Activated CD8-positive, alpha-beta T cell treated with anti-CD3 and anti-CD28 coated beads, Interleukin-2, amount 10 ng/mL, durations not matched to agents 7 days and 5 days (primary cell): ENCODE measurements at regions not wholly inside any gene's neighbourhood (a gene's known extent, or its start where the extent isn't known, plus 50 kb on each side); places are given as distances from the start of the nearest gene placed in this dataset.

Experiments used
- ATAC-seq: fragments of 150-1000 bp; cut with Tn5 transposase; one replicate; pipeline ENCODE4 v1.10.0; 2021; ENCODE audit warnings: moderate library complexity
- CTCF ChIA-PET: fragments of 350-600 bp; sonication (Branson Sonifier 250); formaldehyde crosslinking; loops from one replicate; lab custom pipeline; 2021; ENCODE audit warnings: antibody characterized with exemption; lab: Charles Lee
- POLR2A ChIA-PET: fragments of 350-600 bp; sonication (Branson Sonifier 250); formaldehyde crosslinking; loops from one replicate; lab custom pipeline; 2021; ENCODE audit warnings: antibody characterized with exemption; lab: Charles Lee
- DNase-seq: peaks from one replicate; pipeline ENCODE4 v3.0.0-alpha.2; 2020
- H3K27ac Mint-ChIP-seq: one replicate; pipeline ENCODE4 v1.8.0; 2021; ENCODE audit warnings: mild to moderate bottlenecking, mixed read lengths
- H3K27me3 Mint-ChIP-seq: one replicate; pipeline ENCODE4 v1.8.0; 2021; ENCODE audit warnings: low read depth, mixed read lengths
- H3K36me3 Mint-ChIP-seq: one replicate; pipeline ENCODE4 v1.8.0; 2021; ENCODE audit warnings: low read depth, mixed read lengths
- H3K4me1 Mint-ChIP-seq: one replicate; pipeline ENCODE4 v1.8.0; 2021; ENCODE audit warnings: low read depth, mixed read lengths
- H3K4me3 Mint-ChIP-seq: one replicate; pipeline ENCODE4 v1.8.0; 2021; ENCODE audit warnings: mild to moderate bottlenecking, mixed read lengths
- H3K9me3 Mint-ChIP-seq: one replicate; pipeline ENCODE4 v1.8.0; 2022; ENCODE audit warnings: mixed read lengths; ENCODE audit not compliant: insufficient read depth

DNA sequence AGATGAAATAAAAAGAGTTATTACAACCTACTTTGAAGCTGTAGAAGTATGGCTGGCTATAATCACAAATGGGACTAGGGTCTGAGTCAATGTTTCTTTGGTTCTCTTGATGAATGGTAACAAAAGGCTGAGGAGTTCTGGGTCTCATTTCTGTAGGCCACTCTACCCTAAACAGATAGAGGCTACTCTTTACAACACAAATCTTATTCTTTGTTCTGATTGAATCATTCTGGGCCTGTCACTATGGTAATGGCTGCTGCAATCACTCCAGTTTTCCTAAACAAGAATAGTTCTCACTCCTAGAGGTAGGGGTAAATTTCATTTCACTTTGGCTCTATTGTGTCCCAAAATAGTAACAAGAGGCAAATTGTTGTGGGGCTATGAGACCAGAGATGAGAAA lies 1714.3 kb upstream of the PCDH20 start:
- POLR2A ChIA-PET: no interaction called here
- H3K4me1 Mint-ChIP-seq: no peaks in the 10 kb centered on the region

GRCh38 chr13:63128716-63129115 lies 1713.1 kb upstream of the PCDH20 start:
- ATAC-seq (no peak), DNase-seq (no peak)
- H3K4me1 Mint-ChIP-seq: no peaks in the 10 kb centered on the region
- H3K36me3 Mint-ChIP-seq: no peaks in the 10 kb centered on the region
- peaks cover 6% of the 10 kb centered on the region for H3K9me3 Mint-ChIP-seq
- H3K27ac Mint-ChIP-seq: no peak overlapping the region
- ChIA-PET POLR2A (no interaction called here), CTCF (no interaction called here)
- no peaks in the 10 kb centered on the region for H3K27me3 Mint-ChIP-seq
- H3K4me3 Mint-ChIP-seq: no peak overlapping the region

More for the DNA sequence above, 1714.3 kb upstream of the PCDH20 start:
- Mint-ChIP-seq H3K27ac (no peak overlapping the region), H3K36me3 (no peaks in the 10 kb centered on the region), H3K4me3 (no peak overlapping the region), H3K9me3 (peaks cover 6% of the 10 kb centered on the region), H3K27me3 (no peaks in the 10 kb centered on the region)
- no peak for ATAC-seq
- no peak for DNase-seq
- CTCF ChIA-PET: no interaction called here

GRCh38 chr13:63124863-63125262 lies 1709.2 kb upstream of the PCDH20 start:
- H3K36me3 Mint-ChIP-seq: no peaks in the 10 kb centered on the region
- no peaks in the 10 kb centered on the region for H3K27me3 Mint-ChIP-seq

GRCh38 chr13:63120883-63121282 lies 1705.2 kb upstream of the PCDH20 start:
- CTCF ChIA-PET: no interaction called here
- ATAC-seq: no peak
- Mint-ChIP-seq H3K27me3 (no peaks in the 10 kb centered on the region), H3K4me1 (no peaks in the 10 kb centered on the region), H3K4me3 (no peak overlapping the region), H3K9me3 (peaks cover 6% of the 10 kb centered on the region), H3K27ac (no peak overlapping the region), H3K36me3 (no peaks in the 10 kb centered on the region)
- DNase-seq: no peak
- POLR2A ChIA-PET: no interaction called here

More at GRCh38 chr13:63124863-63125262, 1709.2 kb upstream of the PCDH20 start:
- H3K4me3 Mint-ChIP-seq: no peak overlapping the region
- no peak overlapping the region for H3K27ac Mint-ChIP-seq
- no peak for DNase-seq
- ATAC-seq: no peak
- ChIA-PET CTCF (no interaction called here), POLR2A (no interaction called here)
- H3K4me1 Mint-ChIP-seq: no peaks in the 10 kb centered on the region
- peaks cover 6% of the 10 kb centered on the region for H3K9me3 Mint-ChIP-seq

- H3K4me1 Mint-ChIP-seq: no peaks in the 10 kb centered on the region
- H3K9me3 Mint-ChIP-seq: peaks cover 6% of the 10 kb centered on the region
- DNase-seq: no peak
- H3K27me3 Mint-ChIP-seq: no peaks in the 10 kb centered on the region
- POLR2A ChIA-PET: no interaction called here
- H3K4me3 Mint-ChIP-seq: no peak overlapping the region
- H3K36me3 Mint-ChIP-seq: no peaks in the 10 kb centered on the region
- no peak for ATAC-seq
- CTCF ChIA-PET: no interaction called here
- no peak overlapping the region for H3K27ac Mint-ChIP-seq
These were observed 1702.1 kb upstream of the PCDH20 start for GRCh38 chr13:63117710-63118109.

- no peaks in the 10 kb centered on the region for H3K36me3 Mint-ChIP-seq
- no peak overlapping the region for H3K4me3 Mint-ChIP-seq
- H3K9me3 Mint-ChIP-seq: peaks cover 6% of the 10 kb centered on the region
- no peaks in the 10 kb centered on the region for H3K4me1 Mint-ChIP-seq
- ATAC-seq (no peak), DNase-seq (no peak)
- no peak overlapping the region for H3K27ac Mint-ChIP-seq
- ChIA-PET POLR2A (no interaction called here), CTCF (no interaction called here)
- no peaks in the 10 kb centered on the region for H3K27me3 Mint-ChIP-seq
These were observed 1697.2 kb upstream of the PCDH20 start for GRCh38 chr13:63112799-63113395.

- H3K4me1 Mint-ChIP-seq: no peaks in the 10 kb centered on the region
- POLR2A ChIA-PET: no interaction called here
- H3K9me3 Mint-ChIP-seq: no peaks in the 10 kb centered on the region
- no peak overlapping the region for H3K27ac Mint-ChIP-seq
- no peak for DNase-seq
- H3K27me3 Mint-ChIP-seq: no peaks in the 10 kb centered on the region
- CTCF ChIA-PET: no interaction called here
- H3K4me3 Mint-ChIP-seq: no peak overlapping the region
- no peak for ATAC-seq
- H3K36me3 Mint-ChIP-seq: no peaks in the 10 kb centered on the region
These were observed 1694.8 kb upstream of the PCDH20 start for GRCh38 chr13:63110466-63110865.

GRCh38 chr13:63107179-63107943 lies 1691.7 kb upstream of the PCDH20 start:
- ATAC-seq (no peak), DNase-seq (no peak)
- no peaks in the 10 kb centered on the region for H3K4me1 Mint-ChIP-seq
- H3K4me3 Mint-ChIP-seq: no peak overlapping the region
- no peak overlapping the region for H3K27ac Mint-ChIP-seq
- ChIA-PET POLR2A (no interaction called here), CTCF (no interaction called here)
- no peaks in the 10 kb centered on the region for H3K27me3 Mint-ChIP-seq
- H3K9me3 Mint-ChIP-seq: no peaks in the 10 kb centered on the region
- no peaks in the 10 kb centered on the region for H3K36me3 Mint-ChIP-seq

DNA sequence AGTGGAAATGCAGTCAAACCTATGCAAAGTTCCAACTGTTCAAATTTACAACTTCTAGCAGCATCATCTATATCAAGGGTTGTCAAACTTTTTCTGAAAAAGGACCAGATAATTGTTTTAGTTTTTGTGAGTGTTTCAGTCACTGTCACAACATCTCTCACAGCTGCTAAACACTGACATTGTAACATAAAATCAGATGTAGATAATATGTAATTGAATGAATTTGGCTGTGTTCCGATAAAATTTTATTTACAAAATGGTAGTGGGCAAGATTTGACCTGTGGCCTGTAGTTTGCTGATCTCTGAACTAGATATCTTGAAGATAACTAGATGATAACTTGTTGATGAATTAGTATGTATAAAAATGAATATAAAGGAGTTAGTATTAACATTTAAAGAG lies 1679.1 kb upstream of the PCDH20 start:
- CTCF ChIA-PET: no interaction called here
- Mint-ChIP-seq H3K4me3 (no peak overlapping the region), H3K4me1 (no peaks in the 10 kb centered on the region), H3K9me3 (peaks cover 9% of the 10 kb centered on the region), H3K27ac (no peak overlapping the region), H3K27me3 (no peaks in the 10 kb centered on the region), H3K36me3 (no peaks in the 10 kb centered on the region)
- ATAC-seq (no peak), DNase-seq (no peak)
- POLR2A ChIA-PET: no interaction called here

DNA sequence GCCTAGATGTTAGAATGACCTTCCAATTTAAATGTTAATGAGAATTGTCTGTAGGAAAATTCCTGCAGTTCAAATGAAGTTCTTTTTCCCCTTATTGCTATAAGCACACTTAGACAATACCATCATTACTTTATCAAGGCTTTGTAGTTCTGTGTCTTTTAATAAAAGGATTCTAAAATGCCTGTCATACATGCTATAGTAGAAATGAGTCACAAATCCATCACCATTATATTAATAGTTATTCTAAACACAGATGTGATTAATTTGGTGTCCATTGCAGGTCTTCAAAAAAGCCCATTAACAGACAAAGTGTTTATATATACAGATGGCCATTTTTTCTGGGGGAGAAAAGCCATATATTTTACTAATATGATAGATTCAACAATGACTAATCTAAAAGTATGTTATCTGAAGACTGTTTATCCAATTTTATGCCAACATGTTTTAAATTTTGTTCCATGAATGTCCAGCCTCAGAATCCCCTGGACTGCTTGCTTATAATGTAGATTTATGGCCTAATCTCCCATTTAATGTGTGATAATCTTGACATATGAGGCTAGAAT lies 1678.3 kb upstream of the PCDH20 start:
- ATAC-seq (no peak), DNase-seq (no peak)
- Mint-ChIP-seq H3K27ac (no peak overlapping the region), H3K27me3 (no peaks in the 10 kb centered on the region), H3K4me1 (no peaks in the 10 kb centered on the region), H3K4me3 (no peak overlapping the region), H3K36me3 (no peaks in the 10 kb centered on the region), H3K9me3 (peaks cover 9% of the 10 kb centered on the region)
- ChIA-PET POLR2A (no interaction called here), CTCF (no interaction called here)

- no peak for DNase-seq
- Mint-ChIP-seq H3K27ac (no peak overlapping the region), H3K9me3 (peaks cover 5% of the 10 kb centered on the region), H3K27me3 (no peaks in the 10 kb centered on the region), H3K4me3 (no peak overlapping the region), H3K36me3 (no peaks in the 10 kb centered on the region), H3K4me1 (no peaks in the 10 kb centered on the region)
- CTCF ChIA-PET: no interaction called here
- POLR2A ChIA-PET: no interaction called here
- ATAC-seq: no peak
These were observed 1676.8 kb upstream of the PCDH20 start for GRCh38 chr13:63092456-63092855.

DNA sequence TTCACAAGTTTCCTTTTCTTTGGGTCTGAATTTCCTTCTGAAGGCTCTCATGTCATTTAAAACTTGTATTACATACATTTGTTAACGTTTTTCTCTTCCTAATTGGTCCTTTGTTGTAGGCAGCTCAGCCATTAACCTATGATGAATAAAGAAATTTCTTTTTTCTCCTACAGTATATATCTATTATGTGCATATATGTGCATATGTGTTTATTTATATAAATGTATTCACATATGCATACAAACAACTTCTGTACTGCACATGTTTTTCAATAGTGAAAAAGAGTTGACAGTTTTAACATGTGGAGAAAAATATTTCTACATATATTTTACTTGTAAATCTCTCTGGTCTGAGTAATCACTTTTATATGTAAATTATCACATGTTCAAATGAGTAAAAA lies 1674.9 kb upstream of the PCDH20 start:
- Mint-ChIP-seq H3K4me3 (no peak overlapping the region), H3K9me3 (peaks cover 5% of the 10 kb centered on the region), H3K4me1 (no peaks in the 10 kb centered on the region), H3K36me3 (no peaks in the 10 kb centered on the region), H3K27me3 (no peaks in the 10 kb centered on the region), H3K27ac (no peak overlapping the region)
- CTCF ChIA-PET: no interaction called here
- no peak for DNase-seq
- no peak for ATAC-seq
- POLR2A ChIA-PET: no interaction called here
